BE2C (cell line): ENCODE measurements at regions not wholly inside any gene's neighbourhood (a gene's known extent, or its start where the extent isn't known, plus 50 kb on each side); places are given as distances from the start of the nearest gene placed in this dataset.
A peak's percentile ranks its signal among the peaks of the same experiment; 100 is the strongest.

Experiments
- DNase-seq: peaks from one replicate; pipeline ENCODE4 v3.0.0-alpha.2; 2020
- H3K27me3 ChIP-seq: fragments of 250-450 bp; sonication (Bioruptor Pico); 2 replicates; pipeline ENCODE4 v1.5.1; 2020; ENCODE audit warnings: mild to moderate bottlenecking
- H3K36me3 ChIP-seq: fragments of 250-450 bp; sonication (Bioruptor Pico); 2 replicates; pipeline ENCODE4 v1.5.1; 2020; ENCODE audit warnings: mild to moderate bottlenecking
- H3K4me1 ChIP-seq: fragments of 250-450 bp; sonication (Bioruptor Pico); 2 replicates; pipeline ENCODE4 v1.5.1; 2020
- H3K4me3 ChIP-seq: 2 replicates; pipeline ENCODE4 v1.5.1; 2011; ENCODE audit warnings: low read depth, low read length
- H3K9me3 ChIP-seq: fragments of 250-450 bp; sonication (Bioruptor Pico); 2 replicates; pipeline ENCODE4 v1.5.1; 2020
- CTCF ChIP-seq: IDR thresholded peaks from 2 replicates; pipeline ENCODE4 v1.5.1; 2012; ENCODE audit warnings: mild to moderate bottlenecking, low read depth, low read length

GRCh38 chr9:1939926-1940368 is 75.2 kb upstream of the SMARCA2 start:
- H3K36me3 ChIP-seq: no peaks in the 10 kb centered on the region
- no peaks in the 10 kb centered on the region for H3K4me1 ChIP-seq
- DNase-seq: no peak
- H3K9me3 ChIP-seq: no peaks in the 10 kb centered on the region
- H3K4me3 ChIP-seq: no peak overlapping the region
- TF ChIP-seq CTCF: peak; percentile 53
- no peaks in the 10 kb centered on the region for H3K27me3 ChIP-seq

- no peak for DNase-seq
- no peaks in the 10 kb centered on the region for H3K4me1 ChIP-seq
These were observed 73.2 kb upstream of the SMARCA2 start for GRCh38 chr9:1941989-1942388.

GRCh38 chr9:1946526-1947283 is 68.4 kb upstream of the SMARCA2 start:
- H3K4me3 ChIP-seq: no peak overlapping the region
- H3K36me3 ChIP-seq: no peaks in the 10 kb centered on the region
- no peaks in the 10 kb centered on the region for H3K27me3 ChIP-seq
- no peaks in the 10 kb centered on the region for H3K9me3 ChIP-seq
- DNase-seq: no peak
- TF ChIP-seq CTCF: no peak
- no peaks in the 10 kb centered on the region for H3K4me1 ChIP-seq

More at GRCh38 chr9:1941989-1942388, 73.2 kb upstream of the SMARCA2 start:
- Histone ChIP-seq H3K9me3 (no peaks in the 10 kb centered on the region), H3K27me3 (no peaks in the 10 kb centered on the region), H3K4me3 (no peak overlapping the region), H3K36me3 (no peaks in the 10 kb centered on the region)
- TF ChIP-seq CTCF: no peak

DNA sequence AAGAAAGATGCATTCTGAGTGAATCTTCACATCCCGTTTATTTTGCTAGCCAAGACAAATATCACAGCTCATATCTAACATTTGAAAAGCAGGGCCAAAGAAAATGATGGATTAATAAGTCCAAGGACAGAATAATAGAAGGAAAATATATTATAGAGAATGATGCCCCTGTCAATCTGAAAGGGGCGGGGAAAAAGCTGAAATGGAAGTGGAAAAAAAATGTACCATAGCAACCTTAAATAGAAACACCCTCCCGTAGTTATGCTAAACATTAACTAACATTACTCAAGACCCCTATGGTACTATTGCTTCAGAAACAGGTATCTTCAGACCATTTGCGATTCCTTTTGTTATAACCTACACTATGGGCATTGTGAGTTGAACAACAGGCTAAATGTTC is 67.7 kb upstream of the SMARCA2 start:
- TF ChIP-seq CTCF: no peak
- H3K36me3 ChIP-seq: no peaks in the 10 kb centered on the region
- no peaks in the 10 kb centered on the region for H3K4me1 ChIP-seq
- H3K4me3 ChIP-seq: no peak overlapping the region
- H3K9me3 ChIP-seq: no peaks in the 10 kb centered on the region
- H3K27me3 ChIP-seq: no peaks in the 10 kb centered on the region
- no peak for DNase-seq

DNA sequence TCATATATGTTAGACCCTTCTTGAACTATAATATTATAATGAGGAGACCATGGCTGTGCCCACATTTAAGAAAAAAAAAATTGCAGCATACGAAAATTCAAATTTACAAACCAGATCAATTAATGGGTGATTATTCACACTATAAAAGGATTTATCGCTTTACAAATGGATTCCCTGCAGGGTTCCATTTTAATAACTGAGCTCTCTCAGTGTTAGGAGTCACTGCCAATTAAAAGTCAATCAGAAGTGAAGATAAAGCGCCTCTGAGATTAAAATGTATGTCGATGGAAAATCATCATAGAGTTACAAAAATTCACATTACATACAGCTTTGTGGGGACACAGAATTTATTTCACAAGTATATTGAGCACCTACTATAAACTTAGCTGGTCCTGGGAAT is 66.6 kb upstream of the SMARCA2 start:
- Histone ChIP-seq H3K36me3 (no peaks in the 10 kb centered on the region), H3K27me3 (no peaks in the 10 kb centered on the region), H3K9me3 (no peaks in the 10 kb centered on the region), H3K4me3 (no peak overlapping the region), H3K4me1 (no peaks in the 10 kb centered on the region)
- TF ChIP-seq CTCF: no peak
- no peak for DNase-seq

DNA sequence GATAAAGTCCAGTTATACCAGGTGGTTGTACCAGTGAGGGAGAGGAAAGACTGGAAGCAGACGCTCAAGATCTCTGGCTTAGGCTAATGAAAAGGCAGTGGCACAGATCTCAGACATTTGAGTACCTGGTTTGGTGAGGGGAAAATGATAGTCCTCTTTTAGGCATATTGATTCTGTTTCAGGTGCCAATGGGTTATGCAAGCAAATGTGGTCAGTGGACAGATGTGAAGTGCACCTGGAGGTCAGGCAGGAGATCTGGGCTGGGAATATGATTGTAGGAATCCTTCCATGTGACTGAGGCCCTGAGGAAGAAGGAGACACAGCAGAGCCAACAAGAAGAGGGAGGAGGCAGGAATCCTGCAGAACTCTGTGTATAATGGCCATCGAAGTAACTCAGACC is 63.7 kb upstream of the SMARCA2 start:
- Histone ChIP-seq H3K27me3 (no peaks in the 10 kb centered on the region), H3K4me3 (no peak overlapping the region), H3K36me3 (no peaks in the 10 kb centered on the region), H3K9me3 (no peaks in the 10 kb centered on the region), H3K4me1 (no peaks in the 10 kb centered on the region)
- DNase-seq: no peak
- no peak for TF ChIP-seq CTCF
